HL-60 (cell line): ENCODE measurements at regions not wholly inside any gene's neighbourhood (a gene's known extent, or its start where the extent isn't known, plus 50 kb on each side); places are given as distances from the start of the nearest gene placed in this dataset.

Experiments
- CTCF ChIP-seq: IDR thresholded peaks from one replicate; pipeline ENCODE4 v1.5.1; 2011; ENCODE audit warnings: low read length, control low read depth, inconsistent platforms; ENCODE audit not compliant: insufficient read depth
- REST ChIP-seq: IDR thresholded peaks from 2 replicates; pipeline ENCODE4 v1.6.1; 2012; ENCODE audit warnings: low read depth; ENCODE audit not compliant: insufficient replicate concordance

- TF ChIP-seq CTCF (no peak), REST (no peak)
These were observed 76.8 kb downstream of the JRKL start for GRCh38 chr11:96466607-96467006.
